Small intestine (tissue), 7 donors: ENCODE measurements at regions not wholly inside any gene's neighbourhood (a gene's known extent, or its start where the extent isn't known, plus 50 kb on each side); places are given as distances from the start of the nearest gene placed in this dataset.

Experiments
- DNase-seq, 2 donors: peaks; one replicate each; pipeline versions ENCODE4 v3.0.0 to v3.0.0-alpha.2; 2013
- FAIRE-seq: peaks from 2 replicates; lab custom pipeline; 2012; peaks lifted over from hg19 to GRCh38; lab: Jason Lieb, UNC
- H3K27ac ChIP-seq, 3 donors: one replicate each; pipeline ENCODE4 v1.5.1; 2013; ENCODE audit warnings: low read length in 2 of 3, mild to moderate bottlenecking in 2 of 3, control low read depth in 1 of 3, inconsistent platforms in 1 of 3, low read depth in 1 of 3, moderate library complexity in 1 of 3
- H3K27me3 ChIP-seq, 3 donors: one replicate each; pipeline ENCODE4 v1.6.1; 2013; ENCODE audit warnings: low read length in 3 of 3, inconsistent platforms in 1 of 3; ENCODE audit not compliant: control insufficient read depth in 3 of 3, insufficient read depth in 3 of 3
- H3K36me3 ChIP-seq, 3 donors: one replicate each; pipeline ENCODE4 v1.6.1; 2013; ENCODE audit warnings: low read length in 3 of 3, inconsistent platforms in 1 of 3, low read depth in 1 of 3, mild to moderate bottlenecking in 1 of 3, moderate library complexity in 1 of 3; ENCODE audit not compliant: control insufficient read depth in 3 of 3, insufficient read depth in 2 of 3
- H3K4me1 ChIP-seq, 3 donors: one replicate each; pipeline ENCODE4 v1.6.1; 2013; ENCODE audit warnings: low read length in 2 of 3, inconsistent platforms in 1 of 3, low read depth in 1 of 3, mild to moderate bottlenecking in 1 of 3, moderate library complexity in 1 of 3; ENCODE audit not compliant: control insufficient read depth in 3 of 3, insufficient read depth in 2 of 3
- H3K4me3 ChIP-seq, 3 donors: one replicate each; pipeline ENCODE4 v1.5.1; 2013; ENCODE audit warnings: low read length in 3 of 3, control low read depth in 1 of 3, inconsistent platforms in 1 of 3, low read depth in 1 of 3, mild to moderate bottlenecking in 1 of 3, moderate library complexity in 1 of 3
- H3K9me3 ChIP-seq, 2 donors: one replicate each; pipeline ENCODE4 v1.6.1; 2013; ENCODE audit warnings: low read depth in 1 of 2, low read length in 1 of 2; ENCODE audit not compliant: control insufficient read depth in 2 of 2, insufficient read depth in 1 of 2
- WGBS, 3 donors: extraction: QIAGEN DNeasy Blood & Tissue Kit; methylation state at CpG; one replicate each; pipeline ENCODE4 v1.1.7; 2013; 5-methylcytosine and 5-hydroxymethylcytosine counted together
- donor health status: healthy with polysubstance abuse.
- donor health status: control.
- donor health status: control.
- donor health status: Bipolar disorder and iron deficiency.
- donor health status: healthy.

GRCh38 chrX:39841604-39842003 is 256.2 kb downstream of the BCOR start:
- Histone ChIP-seq H3K9me3 (no peaks in the 10 kb centered on the region), H3K27me3 (peaks cover 0 to 2% (median 0%) of the 10 kb centered on the region in 3 donors), H3K36me3 (no peaks in the 10 kb centered on the region), H3K4me3 (no peak overlapping the region), H3K27ac (no peak overlapping the region), H3K4me1 (no peaks in the 10 kb centered on the region)
- DNase-seq (no peak), FAIRE-seq (no peak)
- 76 to 83% (median 77%) methylated on average over 4 to 6 of the region's 6 CpGs for WGBS, 3 donors

GRCh38 chrX:39842281-39842973 is 255.3 kb downstream of the BCOR start:
- Histone ChIP-seq H3K9me3 (no peaks in the 10 kb centered on the region), H3K27ac (no peak overlapping the region), H3K4me3 (no peak overlapping the region), H3K36me3 (no peaks in the 10 kb centered on the region), H3K27me3 (peaks cover 0 to 2% (median 0%) of the 10 kb centered on the region in 3 donors), H3K4me1 (no peaks in the 10 kb centered on the region)
- DNase-seq (no peak), FAIRE-seq (no peak)
- 82 to 94% (median 91%) methylated on average over 10 of the region's 10 CpGs for WGBS, 3 donors

GRCh38 chrX:39843318-39843717 is 254.4 kb downstream of the BCOR start:
- peaks cover 0 to 2% (median 0%) of the 10 kb centered on the region in 3 donors for H3K27me3 ChIP-seq
- DNase-seq: no peak
- WGBS, 3 donors: 73 to 96% (median 85%) methylated on average over 4 of the region's 4 CpGs
- H3K4me3 ChIP-seq: no peak overlapping the region
- no peaks in the 10 kb centered on the region for H3K36me3 ChIP-seq
- no peaks in the 10 kb centered on the region for H3K4me1 ChIP-seq
- no peaks in the 10 kb centered on the region for H3K9me3 ChIP-seq
- no peak overlapping the region for H3K27ac ChIP-seq
- FAIRE-seq: no peak

- H3K27ac ChIP-seq: no peak overlapping the region
- H3K36me3 ChIP-seq: no peaks in the 10 kb centered on the region
- DNase-seq: no peak
Observed at GRCh38 chrX:39845233-39845632, 252.5 kb downstream of the BCOR start.

GRCh38 chrX:39846460-39846859 is 251.3 kb downstream of the BCOR start:
- FAIRE-seq (no peak), DNase-seq (no peak)
- H3K27ac ChIP-seq: no peak overlapping the region
- 82 to 97% (median 93%) methylated on average over 4 of the region's 4 CpGs for WGBS, 3 donors
- peaks cover 0 to 2% of the 10 kb centered on the region in 2 donors for H3K9me3 ChIP-seq
- H3K36me3 ChIP-seq: no peaks in the 10 kb centered on the region
- H3K27me3 ChIP-seq: no peaks in the 10 kb centered on the region
- no peak overlapping the region for H3K4me3 ChIP-seq
- peaks cover 0 to 4% (median 0%) of the 10 kb centered on the region in 3 donors for H3K4me1 ChIP-seq

More at GRCh38 chrX:39845233-39845632, 252.5 kb downstream of the BCOR start:
- 74 to 82% (median 79%) methylated on average over 9 of the region's 9 CpGs for WGBS, 3 donors
- peaks cover 0 to 2% of the 10 kb centered on the region in 2 donors for H3K9me3 ChIP-seq
- H3K27me3 ChIP-seq: peaks cover 0 to 2% (median 0%) of the 10 kb centered on the region in 3 donors
- FAIRE-seq: no peak
- H3K4me1 ChIP-seq: peaks cover 0 to 4% (median 0%) of the 10 kb centered on the region in 3 donors
- H3K4me3 ChIP-seq: no peak overlapping the region

GRCh38 chrX:39848243-39848642 is 249.5 kb downstream of the BCOR start:
- 31 to 40% (median 38%) methylated on average over 5 of the region's 5 CpGs for WGBS, 3 donors
- H3K36me3 ChIP-seq: no peaks in the 10 kb centered on the region
- H3K4me3 ChIP-seq: no peak overlapping the region
- peaks cover 0 to 4% (median 0%) of the 10 kb centered on the region in 3 donors for H3K4me1 ChIP-seq
- no peaks in the 10 kb centered on the region for H3K27me3 ChIP-seq
- no peak for FAIRE-seq
- H3K27ac ChIP-seq: no peak overlapping the region
- peaks cover 0 to 2% of the 10 kb centered on the region in 2 donors for H3K9me3 ChIP-seq
- peak in 1 of 2 donors; percentile 60 for DNase-seq

- no peak for FAIRE-seq
- Histone ChIP-seq H3K4me3 (no peak overlapping the region), H3K4me1 (peaks cover 0 to 4% (median under 1%) of the 10 kb centered on the region in 3 donors), H3K36me3 (no peaks in the 10 kb centered on the region), H3K27me3 (no peaks in the 10 kb centered on the region), H3K27ac (no peak overlapping the region), H3K9me3 (peaks cover 0 to 2% of the 10 kb centered on the region in 2 donors)
- DNase-seq: no peak
- WGBS, 3 donors: 70 to 84% (median 80%) methylated on average over 7 of the region's 7 CpGs
Observed at GRCh38 chrX:39848900-39849299, 248.9 kb downstream of the BCOR start.

- Histone ChIP-seq H3K27me3 (no peaks in the 10 kb centered on the region), H3K4me3 (no peak overlapping the region), H3K4me1 (peaks cover 0 to 4% (median 4%) of the 10 kb centered on the region in 3 donors), H3K9me3 (peaks cover 0 to 2% of the 10 kb centered on the region in 2 donors), H3K36me3 (no peaks in the 10 kb centered on the region), H3K27ac (peak overlapping the region in 2 of 3 donors; percentile 8 to 22)
- FAIRE-seq: no peak
- WGBS, 3 donors: 46 to 59% (median 53%) methylated on average over 4 of the region's 4 CpGs
- DNase-seq: peak; percentile 57 to 71
Observed at GRCh38 chrX:39850209-39850608, 247.5 kb downstream of the BCOR start.
